ENCODE measurements at regions not wholly inside any gene's neighbourhood (a gene's known extent, or its start where the extent isn't known, plus 50 kb on each side); places are given as distances from the start of the nearest gene placed in this dataset.

DNA sequence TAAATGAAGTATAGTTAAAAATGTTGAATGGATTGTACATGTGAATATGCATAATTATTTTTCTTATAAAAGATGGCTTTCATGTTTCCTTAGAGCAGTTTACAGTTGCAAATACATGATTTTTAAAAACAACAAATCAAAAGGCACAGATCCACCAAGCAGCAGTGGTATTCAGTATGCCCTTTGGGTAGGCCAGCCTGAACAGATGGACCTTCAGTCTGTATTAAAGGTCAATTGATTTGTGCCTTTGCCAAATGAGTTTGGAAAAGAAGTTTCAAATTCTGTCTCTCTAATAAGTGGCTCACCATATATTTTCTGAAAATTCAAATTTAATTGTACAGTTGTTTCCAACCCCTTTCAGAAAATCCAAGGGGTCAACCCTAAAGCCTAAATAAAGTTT is 477.1 kb downstream of the NSUN3 start:
- H3K4me3 ChIP-seq (replicated peaks; ENCODE audit: low read depth, low read length), result no peak overlapping the region
- TF ChIP-seq, protein P1, sequence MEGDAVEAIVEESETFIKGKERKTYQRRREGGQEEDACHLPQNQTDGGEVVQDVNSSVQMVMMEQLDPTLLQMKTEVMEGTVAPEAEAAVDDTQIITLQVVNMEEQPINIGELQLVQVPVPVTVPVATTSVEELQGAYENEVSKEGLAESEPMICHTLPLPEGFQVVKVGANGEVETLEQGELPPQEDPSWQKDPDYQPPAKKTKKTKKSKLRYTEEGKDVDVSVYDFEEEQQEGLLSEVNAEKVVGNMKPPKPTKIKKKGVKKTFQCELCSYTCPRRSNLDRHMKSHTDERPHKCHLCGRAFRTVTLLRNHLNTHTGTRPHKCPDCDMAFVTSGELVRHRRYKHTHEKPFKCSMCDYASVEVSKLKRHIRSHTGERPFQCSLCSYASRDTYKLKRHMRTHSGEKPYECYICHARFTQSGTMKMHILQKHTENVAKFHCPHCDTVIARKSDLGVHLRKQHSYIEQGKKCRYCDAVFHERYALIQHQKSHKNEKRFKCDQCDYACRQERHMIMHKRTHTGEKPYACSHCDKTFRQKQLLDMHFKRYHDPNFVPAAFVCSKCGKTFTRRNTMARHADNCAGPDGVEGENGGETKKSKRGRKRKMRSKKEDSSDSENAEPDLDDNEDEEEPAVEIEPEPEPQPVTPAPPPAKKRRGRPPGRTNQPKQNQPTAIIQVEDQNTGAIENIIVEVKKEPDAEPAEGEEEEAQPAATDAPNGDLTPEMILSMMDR (IDR thresholded peaks at IDR 0.05; ENCODE audit: insufficient read depth, low read length, poor library complexity, severe bottlenecking), result no peak
- no peak for DNase-seq (ENCODE audit: extremely low read depth, insufficient read length)
- H3K27me3 ChIP-seq (replicated peaks; ENCODE audit: control insufficient read depth, insufficient read depth, low read length), result no peaks in the 10 kb centered on the region
- no peaks in the 10 kb centered on the region for H3K36me3 ChIP-seq (ENCODE audit: control insufficient read depth, insufficient read depth, low read length)

DNA sequence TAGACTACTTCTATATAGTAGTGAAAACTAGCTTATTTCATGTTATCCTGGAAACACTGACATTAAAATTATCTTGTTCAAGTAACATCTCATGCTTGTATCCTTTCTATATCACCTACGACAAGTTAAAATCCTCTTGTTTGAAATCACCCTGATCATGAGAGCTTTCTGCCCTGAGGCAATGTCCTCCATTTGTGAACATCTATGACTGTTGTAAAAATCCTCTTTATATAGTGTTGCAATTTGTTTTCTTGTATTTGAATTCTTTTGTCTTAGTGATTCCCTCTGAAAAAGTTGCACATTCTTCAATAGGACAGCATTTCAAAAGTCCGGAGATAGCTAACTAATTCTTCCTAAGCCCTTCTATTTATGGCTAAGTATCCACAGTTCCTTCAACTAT is 480.3 kb downstream of the NSUN3 start:
- Histone ChIP-seq H3K36me3 (ENCODE audit: control insufficient read depth, insufficient read depth, low read length) (no peaks in the 10 kb centered on the region), H3K27me3 (replicated peaks; ENCODE audit: control insufficient read depth, insufficient read depth, low read length) (no peaks in the 10 kb centered on the region), H3K4me3 (replicated peaks; ENCODE audit: low read depth, low read length) (no peak overlapping the region)
- DNase-seq (ENCODE audit: extremely low read depth, insufficient read length), result no peak
- TF ChIP-seq, protein P1 (IDR thresholded peaks at IDR 0.05; ENCODE audit: insufficient read depth, low read length, poor library complexity, severe bottlenecking), result no peak

DNA sequence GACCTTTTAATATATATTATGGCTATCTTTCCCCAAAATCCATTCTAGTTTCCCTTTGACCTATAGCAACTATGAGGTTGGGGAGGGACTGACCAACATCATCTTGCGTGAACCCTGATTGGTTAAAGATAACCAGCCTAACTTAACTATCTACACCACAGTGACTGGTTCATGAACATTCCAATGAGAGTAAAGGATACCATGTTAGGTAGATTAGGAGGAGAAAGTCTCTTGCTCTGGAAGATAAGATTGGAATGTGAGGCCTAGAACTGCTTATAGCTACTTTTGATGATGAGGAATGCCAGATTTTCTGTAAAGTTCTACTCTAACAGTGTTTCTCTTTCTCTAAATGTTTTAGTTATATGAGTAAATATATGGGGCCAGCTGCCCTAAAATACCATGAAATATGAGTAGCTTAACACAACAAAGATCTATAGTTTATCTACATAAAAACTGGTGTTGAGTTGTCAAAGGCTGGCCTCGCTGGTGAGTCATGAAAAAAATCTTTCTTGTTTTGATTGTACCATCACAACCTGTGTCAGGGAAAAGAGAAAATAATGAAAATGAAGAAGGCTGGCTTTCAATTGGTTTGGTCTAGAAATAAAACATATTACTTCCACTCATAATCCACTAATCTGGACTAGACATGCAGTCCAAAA is 481.4 kb downstream of the NSUN3 start:
- H3K27me3 ChIP-seq (replicated peaks; ENCODE audit: control insufficient read depth, insufficient read depth, low read length), result no peaks in the 10 kb centered on the region
- no peaks in the 10 kb centered on the region for H3K36me3 ChIP-seq (ENCODE audit: control insufficient read depth, insufficient read depth, low read length)
- no peak for DNase-seq (ENCODE audit: extremely low read depth, insufficient read length)
- no peak overlapping the region for H3K4me3 ChIP-seq (replicated peaks; ENCODE audit: low read depth, low read length)
- TF ChIP-seq, protein P1 (IDR thresholded peaks at IDR 0.05; ENCODE audit: insufficient read depth, low read length, poor library complexity, severe bottlenecking), result no peak

DNA sequence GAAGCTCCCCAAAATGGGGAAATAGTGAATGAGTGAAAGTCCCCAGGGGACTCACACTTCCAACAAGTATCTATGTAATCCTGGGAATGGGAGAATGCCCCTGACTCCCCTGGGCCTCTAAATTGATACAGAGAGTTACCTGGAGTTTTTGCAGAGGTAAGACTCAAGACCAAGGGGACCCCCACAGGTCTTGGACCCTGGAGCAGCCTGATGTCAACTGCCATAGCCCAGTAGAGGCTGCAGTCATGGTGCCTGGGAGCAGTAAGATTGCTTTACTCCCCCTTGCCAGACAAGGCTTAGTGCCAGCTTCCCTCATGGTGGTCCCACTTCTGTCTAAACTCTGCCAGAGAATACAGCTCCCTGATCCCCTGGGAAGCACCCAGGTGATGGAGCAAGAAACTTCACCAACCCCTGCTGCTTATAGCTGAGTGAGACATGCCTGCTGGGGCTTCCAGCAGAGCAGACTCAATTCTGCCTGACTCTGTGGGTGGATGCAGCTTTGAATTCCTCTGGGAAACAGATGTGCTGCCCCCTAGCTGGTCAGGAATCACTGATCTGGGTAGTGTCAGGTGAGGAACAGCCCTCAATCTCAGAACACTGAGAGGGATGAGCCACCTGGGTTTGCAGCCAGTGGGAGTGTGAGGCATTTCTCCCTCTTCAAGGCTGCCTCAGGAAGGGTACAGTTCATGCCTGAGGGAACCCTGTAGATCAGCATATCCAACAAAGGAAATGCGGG is 485.9 kb downstream of the NSUN3 start:
- TF ChIP-seq, protein P1 (IDR thresholded peaks at IDR 0.05; ENCODE audit: insufficient read depth, low read length, poor library complexity, severe bottlenecking), result no peak
- no peak for DNase-seq (ENCODE audit: extremely low read depth, insufficient read length)
- no peaks in the 10 kb centered on the region for H3K27me3 ChIP-seq (replicated peaks; ENCODE audit: control insufficient read depth, insufficient read depth, low read length)
- no peaks in the 10 kb centered on the region for H3K36me3 ChIP-seq (ENCODE audit: control insufficient read depth, insufficient read depth, low read length)
- no peak overlapping the region for H3K4me3 ChIP-seq (replicated peaks; ENCODE audit: low read depth, low read length)

DNA sequence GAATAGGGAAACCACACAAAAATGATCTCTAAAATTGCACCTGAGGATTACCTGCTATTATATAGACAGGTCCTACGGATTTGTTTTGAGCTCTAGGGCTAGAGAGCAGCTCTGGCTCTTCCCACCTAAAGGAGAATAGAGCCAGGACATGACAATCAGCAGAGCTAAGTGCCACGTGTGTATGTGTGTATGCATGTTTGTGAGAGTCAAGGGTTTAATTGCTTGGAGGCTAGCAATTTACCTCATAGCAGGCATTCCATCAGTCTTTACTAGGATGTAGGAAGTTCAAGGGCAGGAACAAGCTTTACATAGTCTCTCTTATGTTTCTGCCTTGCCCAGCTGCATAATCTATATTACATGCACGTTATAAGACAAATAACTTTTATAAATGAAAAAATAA is 498.2 kb downstream of the NSUN3 start:
- Histone ChIP-seq H3K36me3 (ENCODE audit: control insufficient read depth, insufficient read depth, low read length) (no peaks in the 10 kb centered on the region), H3K4me3 (replicated peaks; ENCODE audit: low read depth, low read length) (no peak overlapping the region), H3K27me3 (replicated peaks; ENCODE audit: control insufficient read depth, insufficient read depth, low read length) (no peaks in the 10 kb centered on the region)
- DNase-seq (ENCODE audit: extremely low read depth, insufficient read length), result no peak
- TF ChIP-seq, protein P1 (IDR thresholded peaks at IDR 0.05; ENCODE audit: insufficient read depth, low read length, poor library complexity, severe bottlenecking), result no peak
